HG03196 (cell line): ENCODE measurements at regions not wholly inside any gene's neighbourhood (a gene's known extent, or its start where the extent isn't known, plus 50 kb on each side); places are given as distances from the start of the nearest gene placed in this dataset.

ENCODE experiments used
- ATAC-seq: cut with Tn5 transposase; IDR thresholded peaks from one replicate; pipeline ENCODE4 v1.9.1; 2021; ENCODE audit not compliant: unreplicated experiment

DNA sequence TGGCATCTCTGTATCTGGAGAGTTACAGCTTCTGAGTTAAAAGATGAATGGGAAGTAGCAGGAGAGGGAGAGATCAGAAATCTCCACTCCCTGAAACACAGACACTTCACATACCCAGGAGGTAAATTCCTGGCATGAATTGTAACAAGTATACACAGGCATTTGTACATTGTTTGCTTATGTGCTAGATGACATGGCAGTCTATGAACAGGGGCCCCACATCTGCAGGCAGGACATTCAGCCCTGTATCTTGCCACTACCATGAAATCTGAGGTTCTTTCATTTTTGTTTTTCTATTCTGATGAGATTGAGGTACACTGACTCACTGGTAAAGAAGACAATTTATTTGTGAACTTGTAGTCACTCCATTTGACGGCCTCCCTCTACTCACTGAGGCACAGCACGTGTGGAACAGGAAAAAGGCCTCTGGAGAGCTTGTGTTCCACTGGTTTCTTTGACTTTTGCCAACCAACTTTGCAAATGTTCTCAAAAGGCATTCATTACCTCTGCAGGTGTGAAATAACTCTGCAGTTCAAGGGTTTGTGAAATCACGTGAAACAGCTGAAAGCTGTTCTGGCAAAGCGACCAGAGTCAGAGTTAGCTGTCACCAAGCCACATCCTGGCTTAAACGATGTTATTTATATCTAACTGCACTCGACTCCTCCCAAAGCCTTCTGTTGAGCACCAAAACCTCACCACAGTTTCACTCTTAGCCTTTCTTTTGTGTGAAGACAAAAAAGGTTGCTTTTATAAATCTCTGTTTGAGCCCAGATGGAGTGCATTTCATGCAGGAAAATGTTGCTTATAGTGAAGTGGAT lies 401.3 kb upstream of the CFAP20DC start:
- ATAC-seq, result peak; percentile 96

DNA sequence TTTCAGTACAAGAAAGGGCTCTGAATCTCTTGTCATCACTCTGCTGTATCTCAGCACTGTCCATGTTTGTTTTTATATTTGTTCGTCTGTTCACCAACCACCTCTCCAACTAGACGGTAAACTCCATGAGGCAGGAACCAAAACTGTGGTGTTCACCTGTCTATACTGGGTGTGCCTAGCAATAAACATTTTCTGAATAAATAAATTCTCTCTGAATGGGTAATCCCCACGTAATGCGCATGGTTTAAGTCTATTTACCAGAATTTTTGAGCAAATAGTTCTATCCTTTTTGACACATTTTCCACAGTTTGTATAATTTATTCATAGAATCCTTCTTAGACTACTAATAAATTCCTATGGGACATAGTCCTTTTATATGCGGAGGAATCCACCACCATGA lies 400.6 kb upstream of the CFAP20DC start:
- ATAC-seq, result no peak

DNA sequence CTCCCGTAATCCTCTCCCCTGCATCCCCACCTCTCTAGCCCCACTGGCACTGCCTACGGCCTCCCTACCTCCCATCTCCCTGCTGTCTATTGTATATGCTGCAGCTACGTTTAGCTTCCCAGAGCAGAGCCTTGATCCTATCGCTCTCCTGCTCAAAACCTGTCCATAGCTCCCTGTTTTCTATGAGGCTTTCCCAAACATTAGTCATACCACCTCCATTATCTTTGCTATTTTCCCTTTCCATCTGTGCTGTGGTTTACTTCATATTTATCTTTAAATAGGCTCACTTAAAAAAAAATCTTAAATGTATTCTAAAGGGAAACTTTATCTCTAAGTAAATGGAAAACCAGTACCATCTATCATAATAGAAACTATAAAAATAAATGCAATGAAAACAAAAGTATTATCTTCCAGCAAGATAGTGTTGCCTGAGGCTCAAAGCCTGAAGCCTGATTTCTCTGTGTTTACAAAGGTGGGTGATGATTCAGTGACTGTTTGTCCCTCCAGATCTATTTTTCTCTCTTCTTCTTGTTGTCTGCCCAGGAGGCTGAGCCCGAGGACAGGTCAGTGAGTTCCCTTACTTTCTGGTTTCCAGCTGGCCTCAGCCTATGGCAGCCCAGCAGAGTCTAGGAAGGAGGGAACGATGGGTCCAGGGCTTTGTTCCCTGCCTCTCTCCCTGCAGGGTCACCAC lies 397.1 kb upstream of the CFAP20DC start:
- no peak for ATAC-seq

DNA sequence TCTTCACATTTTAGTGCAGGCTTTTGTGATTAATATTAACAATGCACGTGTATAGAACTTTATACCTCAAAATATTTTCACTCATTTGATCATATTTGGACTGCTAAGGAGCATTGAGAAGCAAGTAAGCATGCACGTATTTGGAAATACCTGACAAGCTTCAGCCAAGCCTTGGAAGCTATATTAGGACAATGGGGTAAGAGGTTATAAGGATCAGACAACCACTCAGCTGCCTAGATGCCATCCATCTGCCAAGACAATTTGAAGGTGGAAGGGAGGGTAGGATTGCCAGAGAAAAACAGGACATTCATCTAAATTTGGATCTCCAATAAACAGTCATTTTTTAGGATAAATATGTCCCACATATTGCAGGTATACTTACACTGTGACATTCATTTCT lies 394.9 kb upstream of the CFAP20DC start:
- ATAC-seq, result no peak

DNA sequence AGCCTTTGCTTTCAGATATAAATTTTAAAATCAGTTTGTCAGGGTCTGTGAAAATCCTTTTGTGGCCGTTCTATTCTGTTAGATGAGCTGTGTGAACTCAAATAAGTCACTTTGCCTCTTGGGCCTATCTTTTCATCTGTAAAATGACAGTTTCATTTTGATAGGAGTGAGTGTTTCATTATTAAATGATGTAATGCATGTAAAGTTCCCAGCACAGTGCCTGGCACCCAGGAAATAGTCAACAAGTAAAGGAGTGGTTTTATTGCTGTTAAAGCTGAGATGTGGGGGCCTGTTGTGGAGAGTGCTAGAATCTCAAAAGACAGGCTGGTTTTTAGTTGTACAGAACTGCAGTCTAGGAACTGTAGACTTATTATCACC lies 394.5 kb upstream of the CFAP20DC start:
- ATAC-seq, result no peak

DNA sequence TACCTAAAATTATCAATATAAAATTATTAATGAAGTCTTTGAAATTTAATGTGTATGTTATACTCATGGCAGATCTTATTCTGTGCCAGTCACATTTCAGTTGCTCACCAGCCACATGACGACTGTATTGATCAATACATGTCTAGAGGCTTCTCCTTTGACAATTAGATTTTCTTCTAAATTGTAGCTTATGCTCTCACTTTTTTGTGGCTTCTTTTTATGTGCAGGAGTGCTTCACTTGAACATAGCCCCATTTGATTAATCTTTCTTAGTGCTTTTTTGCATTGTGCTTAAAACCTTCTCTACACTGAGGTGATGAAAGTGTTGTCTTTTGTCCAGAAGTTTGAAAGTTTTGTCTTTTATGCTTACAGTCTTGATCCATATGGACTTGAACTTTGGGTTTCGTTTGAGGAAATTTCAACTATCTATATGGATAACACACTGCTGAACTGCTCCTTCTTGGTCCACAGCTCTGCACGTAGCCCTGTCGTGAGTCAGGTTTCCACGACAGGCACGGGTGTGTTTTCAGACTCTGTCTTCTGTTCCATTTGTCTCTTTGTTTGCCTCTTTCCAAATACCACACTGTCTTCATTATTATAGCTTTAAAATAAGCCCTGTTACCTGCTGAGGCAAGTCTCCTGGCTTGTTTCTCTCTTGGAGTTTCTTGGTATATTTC lies 393.9 kb upstream of the CFAP20DC start:
- ATAC-seq, result no peak

DNA sequence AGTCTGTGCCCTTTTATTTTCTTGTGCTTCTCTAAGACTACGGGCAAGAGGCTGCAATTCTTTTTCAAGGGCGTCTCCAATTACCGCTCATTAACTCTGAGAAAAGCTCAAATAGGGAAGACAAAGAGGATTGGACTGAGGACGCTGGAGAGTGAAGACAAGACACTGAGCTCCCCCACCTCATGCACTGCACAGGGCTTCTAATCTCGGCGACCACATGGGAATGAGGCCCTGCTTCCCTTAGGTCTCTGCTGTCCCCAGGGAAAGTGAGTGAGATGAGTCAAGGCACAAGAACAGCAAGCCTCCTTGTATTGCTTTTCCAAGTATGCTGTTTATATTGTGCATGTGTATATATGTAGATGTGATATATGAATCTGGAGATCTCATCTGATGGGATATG lies 392.2 kb upstream of the CFAP20DC start:
- ATAC-seq, result no peak

DNA sequence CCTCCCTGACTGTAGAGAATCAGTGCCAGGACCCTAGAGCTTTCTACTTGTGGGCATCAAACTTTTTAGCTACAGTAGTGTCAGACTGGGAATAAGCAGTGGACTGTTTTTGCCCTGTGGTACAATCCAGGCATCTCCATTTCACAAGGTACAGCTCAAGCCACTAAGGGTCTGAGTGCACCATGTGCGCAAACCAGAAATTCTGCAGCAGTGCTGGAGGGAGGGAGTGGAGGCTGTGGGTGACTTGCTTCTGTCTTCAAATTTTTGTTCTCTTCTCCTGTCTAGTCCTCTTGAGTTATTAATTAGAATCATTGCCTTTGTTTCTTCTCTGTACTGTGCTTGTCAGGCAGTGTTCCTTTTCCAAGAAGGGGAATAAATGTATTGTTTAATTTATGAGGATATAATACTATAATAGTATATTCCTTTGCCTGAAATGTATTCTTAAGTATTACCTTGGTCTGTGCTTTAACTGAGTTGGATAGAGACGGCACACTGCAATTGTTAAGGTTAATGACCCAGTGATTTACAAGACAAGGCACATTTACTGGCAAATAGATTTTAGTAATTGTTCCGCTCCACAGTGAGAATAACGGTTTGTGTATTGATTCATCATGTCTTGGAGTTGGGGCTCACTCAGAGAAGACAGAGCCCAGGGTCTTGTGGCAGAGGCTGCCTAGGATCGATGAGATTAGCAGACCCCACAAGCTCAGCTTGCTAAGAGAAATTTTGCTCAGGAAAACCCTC lies 390.6 kb upstream of the CFAP20DC start:
- no peak for ATAC-seq

DNA sequence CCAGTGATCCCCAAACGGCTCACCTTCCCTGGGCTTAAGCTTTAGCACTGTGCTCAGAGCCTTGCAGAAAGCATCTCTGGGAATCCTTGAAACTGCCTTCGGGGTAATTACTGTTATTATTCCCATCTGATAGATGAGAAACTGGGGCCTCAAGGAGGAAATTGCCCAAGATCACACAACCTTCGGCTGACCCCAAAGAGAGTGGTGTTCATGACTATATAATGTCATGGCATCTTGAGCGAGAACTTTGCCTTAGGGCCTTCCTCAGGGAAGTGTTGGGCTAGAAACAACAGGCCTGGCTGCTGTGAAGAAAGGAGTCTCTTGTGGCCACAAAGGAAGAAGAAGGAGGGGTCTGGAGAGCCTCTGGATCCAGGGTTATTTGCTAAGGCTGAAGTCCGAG lies 388.7 kb upstream of the CFAP20DC start:
- no peak for ATAC-seq

DNA sequence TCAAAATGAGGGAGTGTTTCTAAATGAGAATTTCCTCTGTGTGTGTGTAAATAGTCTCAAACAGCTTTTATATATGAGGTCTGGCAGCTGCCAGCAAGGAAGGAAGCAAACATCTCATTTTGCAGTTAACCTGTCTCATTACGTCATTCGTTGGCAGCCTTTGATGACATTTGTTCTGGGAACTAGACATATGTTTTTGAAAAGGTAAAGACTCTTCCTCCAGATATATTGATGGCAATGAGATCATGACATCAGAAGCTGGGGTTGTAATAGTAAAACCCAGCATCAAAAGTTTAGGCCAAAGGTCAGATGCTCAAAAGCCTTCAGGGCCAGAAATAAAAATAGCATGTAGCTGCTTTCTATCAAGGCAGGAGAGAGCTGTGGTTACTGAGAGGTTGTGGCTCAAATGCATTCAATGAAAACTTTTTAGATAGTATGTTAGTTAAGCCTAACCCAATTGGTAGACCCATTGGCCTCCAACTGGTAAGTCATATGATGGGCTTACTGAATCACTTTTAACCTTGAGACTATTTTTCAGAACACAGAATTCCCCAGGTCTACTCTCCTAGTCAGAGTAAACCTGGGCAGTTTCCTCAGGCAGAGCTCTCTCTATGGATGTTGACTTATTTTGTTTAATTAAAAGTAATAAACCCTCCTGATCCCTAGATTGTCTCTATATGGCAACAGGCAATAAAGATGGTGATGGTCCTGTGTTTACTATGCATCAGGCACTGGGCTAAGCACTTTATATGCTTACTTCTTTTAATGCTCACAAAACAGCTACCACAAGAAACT lies 386.5 kb upstream of the CFAP20DC start:
- no peak for ATAC-seq

DNA sequence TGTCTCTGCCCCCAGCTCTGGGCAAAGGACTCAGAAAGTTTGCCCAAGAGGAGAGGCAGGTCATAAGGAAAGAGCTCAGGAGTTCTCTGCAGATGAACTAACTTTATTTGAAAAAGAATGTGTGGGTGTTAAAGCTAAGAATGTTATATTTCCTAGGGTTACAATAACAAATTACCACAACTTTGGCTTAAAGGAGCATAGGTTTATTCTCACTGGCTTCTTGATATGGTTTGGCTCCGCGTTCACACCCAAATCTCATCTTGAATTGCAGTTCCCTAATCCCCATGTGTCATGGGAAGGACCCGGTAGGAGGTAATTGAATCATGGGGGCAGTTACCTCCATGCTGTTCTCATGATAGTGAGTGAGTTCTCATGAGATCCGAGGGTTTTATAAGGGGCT lies 383.7 kb upstream of the CFAP20DC start:
- no peak for ATAC-seq

DNA sequence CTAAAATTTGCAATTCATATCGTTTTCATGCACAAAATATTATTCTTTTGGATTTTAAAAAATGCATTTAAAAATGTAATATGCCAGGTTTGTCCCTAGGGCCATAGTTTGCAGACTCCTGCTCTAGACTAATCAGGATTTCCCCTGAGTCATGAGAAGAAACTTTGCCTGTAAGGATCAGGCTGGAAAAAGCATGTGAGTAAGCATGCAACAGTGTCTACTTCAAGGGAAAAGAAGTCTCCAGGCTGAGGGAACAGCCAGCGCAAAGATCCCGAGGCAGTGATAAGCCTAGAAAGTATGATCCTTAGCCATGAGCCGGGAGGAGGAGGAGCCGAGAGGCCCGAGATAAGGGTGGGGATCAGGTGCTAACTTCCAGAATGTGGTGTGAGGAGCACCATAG lies 382.8 kb upstream of the CFAP20DC start:
- ATAC-seq, result no peak

DNA sequence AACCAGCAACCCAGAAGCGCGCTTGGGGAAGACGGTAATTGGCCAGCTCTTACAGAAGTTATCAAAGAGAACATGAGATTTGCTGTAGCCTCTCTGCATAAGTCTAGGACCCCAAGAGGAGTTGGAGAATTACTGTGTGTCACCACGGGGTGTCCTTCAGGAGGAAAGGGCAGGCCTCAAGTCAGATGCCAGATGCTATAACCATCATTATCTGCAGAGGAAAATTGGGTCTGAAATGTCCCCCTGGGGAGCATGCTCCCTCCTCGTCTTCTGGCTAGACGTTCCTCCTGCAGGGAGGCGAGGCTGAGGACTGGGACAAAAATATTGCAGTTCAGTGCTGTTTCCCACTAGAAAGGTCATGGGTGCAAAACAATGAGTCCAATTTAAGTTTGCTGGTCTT lies 380.5 kb upstream of the CFAP20DC start:
- ATAC-seq, result no peak

DNA sequence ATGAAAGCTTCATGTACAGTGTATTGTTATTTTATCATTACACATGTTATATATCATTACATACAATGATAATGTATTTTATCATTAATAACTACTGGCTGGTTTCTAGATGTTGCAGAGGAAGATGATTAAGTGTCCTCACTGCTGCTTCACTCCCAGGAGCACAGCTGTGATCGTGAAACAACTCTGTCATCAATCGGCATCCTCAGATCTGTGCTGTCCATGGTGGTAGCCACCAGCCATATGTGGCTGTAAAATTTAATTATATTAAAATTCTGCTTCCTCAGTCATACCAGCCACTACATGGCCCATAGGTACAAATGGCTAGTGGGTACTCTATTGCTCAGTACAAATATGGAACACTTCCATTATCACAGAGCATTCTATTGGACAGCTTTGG lies 379.4 kb upstream of the CFAP20DC start:
- no peak for ATAC-seq

DNA sequence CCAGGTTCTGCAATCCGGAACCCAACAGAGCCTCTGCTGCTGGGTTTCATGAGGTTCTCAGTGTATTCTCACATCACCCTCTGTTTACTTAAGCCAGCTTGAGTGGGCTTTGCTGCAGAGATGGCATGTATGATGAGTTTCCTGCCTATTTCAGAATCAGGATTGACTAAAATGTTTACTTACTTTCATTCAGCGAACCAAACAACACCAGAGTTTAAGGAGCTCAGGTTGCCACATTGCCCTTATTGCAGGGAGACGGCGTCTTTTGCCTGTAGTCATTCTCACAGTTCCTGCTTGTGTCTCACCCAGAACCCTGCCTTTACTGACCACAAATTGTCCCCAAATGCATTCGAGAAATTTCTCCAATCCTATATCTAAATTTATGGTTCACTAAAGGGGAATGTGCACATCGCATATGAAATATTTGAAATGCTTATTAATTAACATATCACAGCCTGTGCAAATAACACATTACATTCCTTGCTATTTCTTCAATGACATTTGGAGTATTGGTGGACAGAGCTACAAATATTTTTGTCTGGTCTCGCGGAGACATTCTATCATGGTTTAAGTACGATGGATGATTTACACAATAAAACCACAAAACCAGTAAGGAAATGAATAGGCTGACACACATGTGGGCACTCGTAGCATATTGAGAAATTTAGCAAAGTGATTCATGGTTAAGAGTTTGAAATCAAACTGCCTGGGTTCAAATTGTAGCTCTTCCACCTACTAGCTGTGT lies 377.2 kb upstream of the CFAP20DC start:
- ATAC-seq, result no peak

DNA sequence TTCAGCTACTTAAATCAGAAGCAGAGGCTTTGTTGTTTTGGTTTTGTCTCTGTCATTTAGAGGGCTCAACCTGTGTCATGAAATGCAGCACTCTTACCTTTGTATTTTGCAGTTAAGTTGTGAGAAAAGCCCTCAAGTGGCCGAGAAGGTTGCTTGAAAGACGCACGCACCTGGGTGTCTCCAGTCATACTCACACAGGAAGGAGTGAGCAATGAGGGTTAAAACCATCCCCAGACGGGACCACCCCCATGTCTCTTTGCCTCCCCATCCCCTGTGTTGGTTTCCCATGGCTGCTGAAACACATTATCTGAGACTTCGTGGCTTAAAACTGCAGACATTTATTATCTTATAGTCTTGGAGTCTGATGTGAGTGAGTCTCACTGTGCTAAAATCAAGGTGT lies 376.1 kb upstream of the CFAP20DC start:
- no peak for ATAC-seq

DNA sequence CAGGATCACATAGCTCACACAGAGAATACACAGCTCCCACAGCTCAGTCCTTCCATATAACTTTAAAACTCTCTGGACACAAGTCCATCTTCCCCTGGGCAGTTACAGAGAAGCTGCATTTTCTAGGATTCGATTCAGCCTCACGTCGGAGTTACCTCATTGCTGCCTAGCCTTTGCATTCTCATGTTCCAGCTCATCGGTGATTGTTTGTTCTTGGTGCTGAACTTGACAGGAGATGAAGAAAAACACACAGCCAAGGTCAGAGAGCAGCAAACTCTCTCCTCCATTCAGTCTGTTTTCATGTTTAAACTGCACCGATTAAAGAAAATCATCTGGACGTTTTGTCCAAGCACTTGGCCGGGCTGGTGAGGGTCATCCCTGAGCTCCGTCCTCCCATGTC lies 375.5 kb upstream of the CFAP20DC start:
- no peak for ATAC-seq

DNA sequence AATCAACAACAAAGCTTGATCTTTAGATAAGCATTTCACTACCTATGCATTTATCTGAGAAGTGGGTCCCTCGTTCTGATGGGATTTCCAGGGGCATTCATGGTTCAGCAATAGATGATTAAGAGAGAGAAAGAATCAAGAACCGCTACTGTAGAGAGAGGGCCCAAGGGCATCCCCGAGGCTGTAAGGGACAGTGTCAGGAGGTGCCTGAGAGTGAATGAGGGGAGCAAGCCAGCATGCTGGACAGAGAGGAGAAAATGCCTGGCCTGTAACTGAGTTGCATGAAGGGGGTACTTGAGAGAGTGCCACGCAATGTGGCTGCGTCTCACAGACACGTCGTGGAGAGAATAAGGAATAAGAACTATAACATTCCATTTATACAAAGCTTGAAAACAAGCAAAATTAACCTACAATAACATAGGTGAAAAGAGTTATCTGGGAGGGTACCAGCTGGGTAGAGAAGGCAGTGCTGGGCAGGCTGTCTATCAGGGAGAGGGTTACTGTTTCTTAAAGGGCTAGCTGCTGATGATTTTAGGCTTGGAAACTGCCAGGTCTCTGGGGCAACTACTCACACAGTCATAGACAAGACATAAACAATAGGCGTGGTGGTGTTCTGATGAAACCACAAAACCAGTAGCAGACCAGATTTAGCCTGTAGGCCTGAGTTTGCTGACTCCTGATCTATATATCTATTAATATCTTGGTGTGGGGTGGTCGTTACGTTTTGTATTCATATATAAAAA lies 374.6 kb upstream of the CFAP20DC start:
- no peak for ATAC-seq

DNA sequence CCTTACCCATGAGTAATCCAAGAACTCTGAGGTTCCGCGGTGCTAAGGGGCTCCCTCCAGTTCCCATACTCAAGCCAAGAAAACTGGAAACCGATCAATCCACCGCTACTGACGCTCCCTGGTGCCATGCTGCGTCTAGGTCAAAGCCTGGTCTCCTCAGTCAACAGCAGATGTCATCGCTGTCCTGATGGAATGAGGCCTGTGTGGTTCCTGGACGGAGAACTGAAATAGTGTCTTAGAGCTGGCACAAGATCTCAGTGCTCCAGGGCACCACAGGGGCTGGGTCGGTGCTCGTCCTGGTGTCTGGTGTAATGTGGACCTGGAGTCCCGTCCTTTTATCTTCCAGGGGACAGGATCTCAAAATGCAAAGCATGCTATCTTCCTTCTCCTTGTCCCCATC lies 373.9 kb upstream of the CFAP20DC start:
- no peak for ATAC-seq
